ENCODE measurements at regions not wholly inside any gene's neighbourhood (a gene's known extent, or its start where the extent isn't known, plus 50 kb on each side); places are given as distances from the start of the nearest gene placed in this dataset.

DNA sequence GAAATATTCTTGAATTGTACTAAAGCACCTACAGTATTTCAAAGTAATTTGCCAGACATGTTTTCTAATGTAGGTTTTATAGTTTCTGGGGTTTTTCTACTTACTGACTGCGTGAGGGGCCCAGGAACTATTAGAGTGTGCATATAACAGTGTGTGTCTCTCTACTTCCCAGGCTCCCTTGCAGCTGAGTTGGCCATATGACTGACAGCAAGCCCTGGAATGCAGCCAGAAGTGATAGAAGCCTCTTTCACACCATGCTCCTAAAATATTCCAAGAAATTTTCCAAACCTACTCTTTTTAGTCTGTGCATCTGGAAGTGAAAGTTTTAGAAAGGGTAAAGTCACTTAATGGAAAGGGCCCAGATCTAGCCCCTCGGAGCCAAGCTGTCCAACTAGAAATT lies 96.7 kb upstream of the SLC7A11 start:
- TF ChIP-seq, protein P1, sequence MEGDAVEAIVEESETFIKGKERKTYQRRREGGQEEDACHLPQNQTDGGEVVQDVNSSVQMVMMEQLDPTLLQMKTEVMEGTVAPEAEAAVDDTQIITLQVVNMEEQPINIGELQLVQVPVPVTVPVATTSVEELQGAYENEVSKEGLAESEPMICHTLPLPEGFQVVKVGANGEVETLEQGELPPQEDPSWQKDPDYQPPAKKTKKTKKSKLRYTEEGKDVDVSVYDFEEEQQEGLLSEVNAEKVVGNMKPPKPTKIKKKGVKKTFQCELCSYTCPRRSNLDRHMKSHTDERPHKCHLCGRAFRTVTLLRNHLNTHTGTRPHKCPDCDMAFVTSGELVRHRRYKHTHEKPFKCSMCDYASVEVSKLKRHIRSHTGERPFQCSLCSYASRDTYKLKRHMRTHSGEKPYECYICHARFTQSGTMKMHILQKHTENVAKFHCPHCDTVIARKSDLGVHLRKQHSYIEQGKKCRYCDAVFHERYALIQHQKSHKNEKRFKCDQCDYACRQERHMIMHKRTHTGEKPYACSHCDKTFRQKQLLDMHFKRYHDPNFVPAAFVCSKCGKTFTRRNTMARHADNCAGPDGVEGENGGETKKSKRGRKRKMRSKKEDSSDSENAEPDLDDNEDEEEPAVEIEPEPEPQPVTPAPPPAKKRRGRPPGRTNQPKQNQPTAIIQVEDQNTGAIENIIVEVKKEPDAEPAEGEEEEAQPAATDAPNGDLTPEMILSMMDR (IDR thresholded peaks at IDR 0.05; ENCODE audit: extremely low read depth in 1 of 2, insufficient read depth in 1 of 2, low read depth in 1 of 2, low read length in 2 of 2), result no peak
- TF ChIP-seq POLR2A (IDR thresholded peaks at IDR 0.05; ENCODE audit: low read depth, low read length), result no peak
- TF ChIP-seq, protein P2, sequence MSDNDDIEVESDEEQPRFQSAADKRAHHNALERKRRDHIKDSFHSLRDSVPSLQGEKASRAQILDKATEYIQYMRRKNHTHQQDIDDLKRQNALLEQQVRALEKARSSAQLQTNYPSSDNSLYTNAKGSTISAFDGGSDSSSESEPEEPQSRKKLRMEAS (IDR thresholded peaks at IDR 0.05; ENCODE audit: insufficient read depth, insufficient read length), result no peak
- TF ChIP-seq EZH2 (IDR thresholded peaks at IDR 0.05; ENCODE audit: borderline replicate concordance, low read depth, low read length, severe bottlenecking), result no peak
- no peak for TF ChIP-seq POLR2AphosphoS5 (IDR thresholded peaks at IDR 0.05; ENCODE audit: insufficient read depth, low read depth, low read length)
- TF ChIP-seq FOS (IDR thresholded peaks at IDR 0.05; ENCODE audit: borderline replicate concordance, insufficient read depth, low read length), result no peak
